ENCODE measurements at regions not wholly inside any gene's neighbourhood (a gene's known extent, or its start where the extent isn't known, plus 50 kb on each side); places are given as distances from the start of the nearest gene placed in this dataset.

DNA sequence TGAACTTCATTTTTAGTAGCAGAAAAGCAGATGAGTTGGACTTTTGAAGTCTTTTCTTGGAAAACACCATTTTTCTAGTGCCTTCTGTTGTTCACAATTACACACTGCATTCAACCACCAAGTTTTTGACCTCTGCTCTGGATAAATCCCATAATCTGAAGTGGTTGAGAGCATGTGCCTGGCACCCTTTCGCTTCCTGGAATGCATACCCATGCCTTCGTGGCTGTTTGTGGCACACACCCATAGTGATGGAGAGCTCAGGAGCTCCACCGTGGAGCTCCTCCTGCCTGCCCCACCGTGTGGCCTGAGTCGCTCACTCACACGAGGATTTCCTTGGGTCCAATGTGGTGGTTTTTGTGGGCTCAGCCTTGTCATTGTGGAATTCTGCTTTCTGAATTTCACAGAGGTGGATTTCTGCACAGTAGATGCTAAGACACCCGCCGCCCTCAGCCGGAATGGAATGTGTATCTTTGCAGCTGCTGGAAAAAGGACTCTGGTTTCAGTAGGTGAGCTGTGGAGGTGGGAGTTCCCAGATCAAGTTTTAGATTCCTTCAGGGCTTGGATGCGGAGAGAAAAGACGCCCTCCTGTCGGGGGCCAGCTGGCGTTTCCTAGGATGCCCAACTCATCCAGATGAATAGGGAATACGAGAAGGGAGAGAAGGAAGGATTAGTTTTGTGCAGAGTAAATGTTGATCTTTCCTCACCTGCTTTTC, 500.4 kb downstream of the IRX1 start:
- no peak for TF ChIP-seq ZFX (IDR thresholded peaks at IDR 0.05; ENCODE audit: borderline replicate concordance)
- TF ChIP-seq, protein P1, sequence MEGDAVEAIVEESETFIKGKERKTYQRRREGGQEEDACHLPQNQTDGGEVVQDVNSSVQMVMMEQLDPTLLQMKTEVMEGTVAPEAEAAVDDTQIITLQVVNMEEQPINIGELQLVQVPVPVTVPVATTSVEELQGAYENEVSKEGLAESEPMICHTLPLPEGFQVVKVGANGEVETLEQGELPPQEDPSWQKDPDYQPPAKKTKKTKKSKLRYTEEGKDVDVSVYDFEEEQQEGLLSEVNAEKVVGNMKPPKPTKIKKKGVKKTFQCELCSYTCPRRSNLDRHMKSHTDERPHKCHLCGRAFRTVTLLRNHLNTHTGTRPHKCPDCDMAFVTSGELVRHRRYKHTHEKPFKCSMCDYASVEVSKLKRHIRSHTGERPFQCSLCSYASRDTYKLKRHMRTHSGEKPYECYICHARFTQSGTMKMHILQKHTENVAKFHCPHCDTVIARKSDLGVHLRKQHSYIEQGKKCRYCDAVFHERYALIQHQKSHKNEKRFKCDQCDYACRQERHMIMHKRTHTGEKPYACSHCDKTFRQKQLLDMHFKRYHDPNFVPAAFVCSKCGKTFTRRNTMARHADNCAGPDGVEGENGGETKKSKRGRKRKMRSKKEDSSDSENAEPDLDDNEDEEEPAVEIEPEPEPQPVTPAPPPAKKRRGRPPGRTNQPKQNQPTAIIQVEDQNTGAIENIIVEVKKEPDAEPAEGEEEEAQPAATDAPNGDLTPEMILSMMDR (IDR thresholded peaks at IDR 0.05), result no peak
- no peak overlapping the region for H3K27ac ChIP-seq

DNA sequence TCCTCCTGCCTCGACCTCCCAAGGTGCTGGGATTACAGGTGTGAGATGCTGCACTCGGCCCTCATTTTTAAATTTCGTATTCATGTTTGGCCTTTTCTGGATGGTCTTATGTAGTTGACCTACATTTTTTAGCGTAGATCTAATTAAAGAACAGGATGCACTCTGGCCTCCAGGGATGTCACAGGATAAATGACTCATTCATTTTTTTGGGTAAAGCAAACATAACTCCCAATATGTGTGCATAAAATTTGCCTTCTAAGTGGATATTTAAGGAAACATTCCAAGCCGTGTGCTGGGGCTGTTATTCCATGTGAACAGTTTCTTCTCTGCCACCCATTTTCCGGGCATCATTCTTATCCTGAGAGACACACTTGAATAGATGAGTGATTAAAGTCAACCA, 501.6 kb downstream of the IRX1 start:
- TF ChIP-seq ZFX (IDR thresholded peaks at IDR 0.05; ENCODE audit: borderline replicate concordance), result no peak
- TF ChIP-seq, protein P1 (IDR thresholded peaks at IDR 0.05), result no peak
- no peak overlapping the region for H3K27ac ChIP-seq

DNA sequence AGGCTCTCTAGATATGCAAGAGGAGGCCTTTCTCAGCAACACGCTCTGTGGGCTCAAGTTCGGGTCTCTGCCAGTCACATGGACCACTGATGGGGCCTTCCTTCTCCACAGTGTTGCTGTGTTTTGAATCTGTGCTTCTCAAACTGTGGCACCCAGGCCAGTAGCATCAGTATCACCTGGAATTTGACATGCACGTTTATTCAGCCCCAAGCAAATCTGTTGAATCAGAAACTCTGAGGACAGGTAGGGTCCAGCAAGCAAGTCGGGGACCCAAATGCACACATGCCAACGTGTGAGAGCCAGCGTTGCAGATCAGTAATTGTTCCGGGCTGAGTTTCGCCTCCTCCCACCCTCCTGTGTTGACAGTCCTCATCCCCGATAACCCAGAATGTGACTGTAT, 502.6 kb downstream of the IRX1 start:
- TF ChIP-seq, protein P1 (IDR thresholded peaks at IDR 0.05), result no peak
- no peak for TF ChIP-seq ZFX (IDR thresholded peaks at IDR 0.05; ENCODE audit: borderline replicate concordance)
- H3K27ac ChIP-seq, result no peak overlapping the region

DNA sequence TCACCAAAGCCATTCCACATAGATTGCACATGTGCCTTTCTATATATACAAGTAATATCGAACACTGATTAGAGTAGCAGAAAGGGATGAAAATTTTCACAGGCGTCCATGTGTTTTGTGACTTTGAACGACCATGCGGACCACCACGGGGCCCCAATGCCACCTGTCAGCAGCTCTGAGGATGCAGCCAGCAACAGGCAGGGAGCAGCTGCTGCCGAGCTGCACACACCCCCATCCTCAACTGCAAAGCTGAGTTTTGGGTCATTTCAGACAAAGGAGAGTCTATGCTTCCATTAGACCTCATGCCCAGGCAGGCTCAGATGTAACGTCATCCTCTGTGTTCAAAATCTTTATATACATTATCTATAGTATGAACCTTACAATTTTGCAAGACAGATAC, 503.8 kb downstream of the IRX1 start:
- TF ChIP-seq, protein P1 (IDR thresholded peaks at IDR 0.05), result no peak
- TF ChIP-seq ZFX (IDR thresholded peaks at IDR 0.05; ENCODE audit: borderline replicate concordance), result no peak

DNA sequence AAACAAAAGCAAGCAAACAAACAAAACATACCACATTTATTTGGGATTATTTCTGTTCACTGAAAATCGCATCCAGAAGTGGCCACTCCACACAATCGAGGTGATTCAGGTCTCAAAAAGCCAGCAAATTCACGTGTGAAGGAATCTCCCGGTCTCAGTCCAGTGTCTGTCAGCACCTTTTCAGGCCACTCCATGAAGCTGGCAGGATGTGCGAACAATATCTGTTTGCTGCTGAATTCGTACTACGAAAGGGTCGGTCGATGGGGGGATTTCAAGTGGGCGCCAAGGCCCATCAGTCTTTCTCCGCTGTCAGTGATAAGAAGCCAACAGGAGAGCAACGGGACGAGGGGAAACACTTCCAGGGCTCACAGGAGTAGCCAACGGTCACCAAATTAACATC, 505.1 kb downstream of the IRX1 start:
- H3K27ac ChIP-seq, result no peak overlapping the region
- TF ChIP-seq, protein P1 (IDR thresholded peaks at IDR 0.05), result no peak
- TF ChIP-seq ZFX (IDR thresholded peaks at IDR 0.05; ENCODE audit: borderline replicate concordance), result no peak

More for the DNA sequence above, 503.8 kb downstream of the IRX1 start:
- H3K27ac ChIP-seq, result no peak overlapping the region

DNA sequence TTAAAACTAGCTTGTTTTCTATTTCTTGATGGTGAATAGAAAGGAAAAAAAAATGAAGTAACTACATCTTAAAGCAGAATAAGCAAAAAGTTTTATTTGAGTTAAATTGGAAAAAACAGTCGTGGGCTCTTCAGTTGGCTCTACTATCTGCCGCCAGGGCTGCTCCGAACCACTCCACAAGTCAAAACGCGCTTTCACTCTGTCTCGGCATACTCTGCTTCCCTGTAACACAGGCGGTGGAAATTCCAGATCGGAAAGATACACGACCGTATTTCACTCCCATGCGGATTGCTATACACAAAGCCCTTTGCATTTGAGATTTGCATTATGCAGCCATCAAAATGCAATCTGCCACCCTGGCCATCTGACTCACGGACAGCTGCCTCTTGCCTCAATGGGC, 505.6 kb downstream of the IRX1 start:
- no peak for TF ChIP-seq ZFX (IDR thresholded peaks at IDR 0.05; ENCODE audit: borderline replicate concordance)
- TF ChIP-seq, protein P1 (IDR thresholded peaks at IDR 0.05), result no peak
- no peak overlapping the region for H3K27ac ChIP-seq

DNA sequence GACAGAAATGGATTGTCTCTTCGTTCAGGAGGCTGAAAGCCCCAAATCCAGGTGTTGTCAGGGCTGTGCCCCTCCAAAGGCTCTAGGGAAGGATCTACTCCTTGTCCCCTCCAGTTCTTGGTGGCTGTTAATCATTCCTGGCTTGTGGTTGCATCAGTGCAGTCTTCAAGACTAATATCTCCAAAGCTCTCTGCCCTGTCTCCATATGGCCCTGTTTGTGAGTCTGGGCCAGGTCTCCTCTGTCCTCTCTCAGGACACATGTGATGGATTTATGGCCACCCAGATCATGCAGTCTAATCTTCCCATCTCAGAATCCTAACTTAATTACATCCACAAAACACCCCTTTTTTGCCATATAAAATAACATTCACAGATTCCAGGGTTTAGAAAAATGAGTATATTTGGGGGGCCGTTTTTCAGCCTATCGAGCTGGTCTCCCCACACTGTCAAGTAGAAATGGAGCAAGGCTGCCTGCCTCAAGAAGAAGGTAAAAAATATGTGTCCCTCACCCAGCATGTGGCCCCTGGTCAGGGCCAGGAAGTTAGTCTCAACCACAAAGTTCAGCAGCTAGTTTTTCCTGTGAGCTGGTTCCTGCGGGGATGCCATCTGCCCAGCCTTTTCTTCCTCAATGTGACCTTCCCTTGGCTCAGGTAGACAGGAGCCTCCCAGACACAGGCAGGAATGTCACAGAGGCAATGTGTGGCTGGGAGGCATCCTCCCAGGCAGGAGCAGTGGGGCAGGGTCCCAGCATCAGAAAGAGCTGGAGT, 509.4 kb downstream of the IRX1 start:
- TF ChIP-seq, protein P1 (IDR thresholded peaks at IDR 0.05), result no peak
- TF ChIP-seq ZFX (IDR thresholded peaks at IDR 0.05; ENCODE audit: borderline replicate concordance), result no peak
- H3K27ac ChIP-seq, result no peak overlapping the region

All from 22Rv1 (cell line).